K562 (cell line): ENCODE measurements at regions not wholly inside any gene's neighbourhood (a gene's known extent, or its start where the extent isn't known, plus 50 kb on each side); places are given as distances from the start of the nearest gene placed in this dataset.

Experiments used
- HNRNPLL ChIP-seq: fragments of 200-400 bp; formaldehyde crosslinking; IDR thresholded peaks from 2 replicates; pipeline ENCODE4 v1.6.1; 2017; ENCODE audit warnings: low read length, low read depth, mild to moderate bottlenecking; ENCODE audit not compliant: poor library complexity, severe bottlenecking
- KAT7 ChIP-seq: sonication (generic); formaldehyde crosslinking; IDR thresholded peaks from 2 replicates; pipeline ENCODE4 v1.8.0; 2022; ENCODE audit warnings: missing genetic modification reagents, mild to moderate bottlenecking, borderline replicate concordance
- NR4A1 ChIP-seq, 2 experiments: fragments of 250-450 bp in 1 of 2; fragments of 450-650 bp in 1 of 2; sonication (Bioruptor Pico) in 1 of 2; IDR thresholded peaks; 2 replicates each; pipeline versions ENCODE4 v1.4.0 to v1.6.1; 2016 to 2020; ENCODE audit warnings: mild to moderate bottlenecking in 2 of 2, missing compliant biosample characterization in 1 of 2, missing genetic modification characterization in 1 of 2, moderate library complexity in 1 of 2
- TF ChIP-seq, protein P1 (sequence below): sonication (generic); formaldehyde crosslinking; IDR thresholded peaks from 2 replicates; pipeline ENCODE4 v1.8.0; 2022; ENCODE audit warnings: missing genetic modification reagents, mild to moderate bottlenecking, moderate library complexity, borderline replicate concordance
- TF ChIP-seq, protein P2 (sequence below): fragments of 450-650 bp; formaldehyde crosslinking; IDR thresholded peaks from 2 replicates; pipeline ENCODE4 v1.4.0; 2022; ENCODE audit warnings: missing genetic modification characterization
- TF ChIP-seq, protein P3 (sequence below): fragments of 450-650 bp; IDR thresholded peaks from 2 replicates; pipeline ENCODE4 v1.6.1; 2016; ENCODE audit warnings: mild to moderate bottlenecking, moderate library complexity

DNA sequence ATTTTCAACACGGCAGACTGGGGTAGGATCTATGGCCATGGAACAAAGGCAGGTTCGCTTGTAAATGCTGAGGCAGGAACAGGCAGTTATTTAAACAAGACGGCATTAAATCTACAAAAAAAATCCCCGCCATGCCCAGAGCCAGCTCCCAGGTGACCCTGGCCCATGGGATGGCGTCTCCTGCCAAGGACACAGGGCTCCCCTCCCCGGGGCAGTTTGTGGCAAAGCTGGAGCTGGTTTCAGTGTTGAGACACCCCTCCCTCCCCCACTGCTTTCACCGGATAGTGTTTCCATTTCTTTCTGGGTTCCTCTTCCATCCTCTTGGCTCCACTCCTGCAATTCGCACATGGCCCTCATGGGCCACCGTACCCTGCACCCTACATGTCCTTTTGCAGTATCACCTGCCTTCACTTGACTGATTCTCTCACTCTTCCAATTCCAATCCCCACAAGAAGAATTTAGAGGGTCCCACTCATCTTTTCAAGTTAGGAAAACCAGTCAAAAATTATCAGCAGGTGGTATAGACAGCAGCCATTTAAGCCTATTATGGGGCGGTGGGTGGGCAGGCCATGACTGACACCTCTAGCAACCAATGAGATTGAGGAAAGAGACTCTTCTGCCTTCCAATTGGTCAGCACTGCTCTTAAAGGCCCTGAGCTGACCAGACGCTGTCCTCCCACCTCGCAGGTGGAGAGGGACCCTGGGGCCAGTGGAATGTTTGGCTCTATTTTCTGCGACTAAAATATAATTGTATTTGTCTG lies 52.0 kb downstream of the OLIG1 start (continued):
- TF ChIP-seq, protein P1, sequence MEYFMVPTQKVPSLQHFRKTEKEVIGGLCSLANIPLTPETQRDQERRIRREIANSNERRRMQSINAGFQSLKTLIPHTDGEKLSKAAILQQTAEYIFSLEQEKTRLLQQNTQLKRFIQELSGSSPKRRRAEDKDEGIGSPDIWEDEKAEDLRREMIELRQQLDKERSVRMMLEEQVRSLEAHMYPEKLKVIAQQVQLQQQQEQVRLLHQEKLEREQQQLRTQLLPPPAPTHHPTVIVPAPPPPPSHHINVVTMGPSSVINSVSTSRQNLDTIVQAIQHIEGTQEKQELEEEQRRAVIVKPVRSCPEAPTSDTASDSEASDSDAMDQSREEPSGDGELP (CRISPR knock-in tag) = no peak
- TF ChIP-seq, protein P2, sequence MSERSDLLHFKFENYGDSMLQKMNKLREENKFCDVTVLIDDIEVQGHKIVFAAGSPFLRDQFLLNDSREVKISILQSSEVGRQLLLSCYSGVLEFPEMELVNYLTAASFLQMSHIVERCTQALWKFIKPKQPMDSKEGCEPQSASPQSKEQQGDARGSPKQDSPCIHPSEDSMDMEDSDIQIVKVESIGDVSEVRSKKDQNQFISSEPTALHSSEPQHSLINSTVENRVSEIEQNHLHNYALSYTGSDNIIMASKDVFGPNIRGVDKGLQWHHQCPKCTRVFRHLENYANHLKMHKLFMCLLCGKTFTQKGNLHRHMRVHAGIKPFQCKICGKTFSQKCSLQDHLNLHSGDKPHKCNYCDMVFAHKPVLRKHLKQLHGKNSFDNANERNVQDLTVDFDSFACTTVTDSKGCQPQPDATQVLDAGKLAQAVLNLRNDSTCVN (CRISPR knock-in tag) = no peak
- TF ChIP-seq NR4A1 (CRISPR knock-in tag; IDR thresholded peaks at IDR 0.05) = no peak
- TF ChIP-seq NR4A1 (tag; IDR thresholded peaks at IDR 0.05) = peak; percentile 31; the same call in 1 of the 2 replicates
- TF ChIP-seq, protein P3, sequence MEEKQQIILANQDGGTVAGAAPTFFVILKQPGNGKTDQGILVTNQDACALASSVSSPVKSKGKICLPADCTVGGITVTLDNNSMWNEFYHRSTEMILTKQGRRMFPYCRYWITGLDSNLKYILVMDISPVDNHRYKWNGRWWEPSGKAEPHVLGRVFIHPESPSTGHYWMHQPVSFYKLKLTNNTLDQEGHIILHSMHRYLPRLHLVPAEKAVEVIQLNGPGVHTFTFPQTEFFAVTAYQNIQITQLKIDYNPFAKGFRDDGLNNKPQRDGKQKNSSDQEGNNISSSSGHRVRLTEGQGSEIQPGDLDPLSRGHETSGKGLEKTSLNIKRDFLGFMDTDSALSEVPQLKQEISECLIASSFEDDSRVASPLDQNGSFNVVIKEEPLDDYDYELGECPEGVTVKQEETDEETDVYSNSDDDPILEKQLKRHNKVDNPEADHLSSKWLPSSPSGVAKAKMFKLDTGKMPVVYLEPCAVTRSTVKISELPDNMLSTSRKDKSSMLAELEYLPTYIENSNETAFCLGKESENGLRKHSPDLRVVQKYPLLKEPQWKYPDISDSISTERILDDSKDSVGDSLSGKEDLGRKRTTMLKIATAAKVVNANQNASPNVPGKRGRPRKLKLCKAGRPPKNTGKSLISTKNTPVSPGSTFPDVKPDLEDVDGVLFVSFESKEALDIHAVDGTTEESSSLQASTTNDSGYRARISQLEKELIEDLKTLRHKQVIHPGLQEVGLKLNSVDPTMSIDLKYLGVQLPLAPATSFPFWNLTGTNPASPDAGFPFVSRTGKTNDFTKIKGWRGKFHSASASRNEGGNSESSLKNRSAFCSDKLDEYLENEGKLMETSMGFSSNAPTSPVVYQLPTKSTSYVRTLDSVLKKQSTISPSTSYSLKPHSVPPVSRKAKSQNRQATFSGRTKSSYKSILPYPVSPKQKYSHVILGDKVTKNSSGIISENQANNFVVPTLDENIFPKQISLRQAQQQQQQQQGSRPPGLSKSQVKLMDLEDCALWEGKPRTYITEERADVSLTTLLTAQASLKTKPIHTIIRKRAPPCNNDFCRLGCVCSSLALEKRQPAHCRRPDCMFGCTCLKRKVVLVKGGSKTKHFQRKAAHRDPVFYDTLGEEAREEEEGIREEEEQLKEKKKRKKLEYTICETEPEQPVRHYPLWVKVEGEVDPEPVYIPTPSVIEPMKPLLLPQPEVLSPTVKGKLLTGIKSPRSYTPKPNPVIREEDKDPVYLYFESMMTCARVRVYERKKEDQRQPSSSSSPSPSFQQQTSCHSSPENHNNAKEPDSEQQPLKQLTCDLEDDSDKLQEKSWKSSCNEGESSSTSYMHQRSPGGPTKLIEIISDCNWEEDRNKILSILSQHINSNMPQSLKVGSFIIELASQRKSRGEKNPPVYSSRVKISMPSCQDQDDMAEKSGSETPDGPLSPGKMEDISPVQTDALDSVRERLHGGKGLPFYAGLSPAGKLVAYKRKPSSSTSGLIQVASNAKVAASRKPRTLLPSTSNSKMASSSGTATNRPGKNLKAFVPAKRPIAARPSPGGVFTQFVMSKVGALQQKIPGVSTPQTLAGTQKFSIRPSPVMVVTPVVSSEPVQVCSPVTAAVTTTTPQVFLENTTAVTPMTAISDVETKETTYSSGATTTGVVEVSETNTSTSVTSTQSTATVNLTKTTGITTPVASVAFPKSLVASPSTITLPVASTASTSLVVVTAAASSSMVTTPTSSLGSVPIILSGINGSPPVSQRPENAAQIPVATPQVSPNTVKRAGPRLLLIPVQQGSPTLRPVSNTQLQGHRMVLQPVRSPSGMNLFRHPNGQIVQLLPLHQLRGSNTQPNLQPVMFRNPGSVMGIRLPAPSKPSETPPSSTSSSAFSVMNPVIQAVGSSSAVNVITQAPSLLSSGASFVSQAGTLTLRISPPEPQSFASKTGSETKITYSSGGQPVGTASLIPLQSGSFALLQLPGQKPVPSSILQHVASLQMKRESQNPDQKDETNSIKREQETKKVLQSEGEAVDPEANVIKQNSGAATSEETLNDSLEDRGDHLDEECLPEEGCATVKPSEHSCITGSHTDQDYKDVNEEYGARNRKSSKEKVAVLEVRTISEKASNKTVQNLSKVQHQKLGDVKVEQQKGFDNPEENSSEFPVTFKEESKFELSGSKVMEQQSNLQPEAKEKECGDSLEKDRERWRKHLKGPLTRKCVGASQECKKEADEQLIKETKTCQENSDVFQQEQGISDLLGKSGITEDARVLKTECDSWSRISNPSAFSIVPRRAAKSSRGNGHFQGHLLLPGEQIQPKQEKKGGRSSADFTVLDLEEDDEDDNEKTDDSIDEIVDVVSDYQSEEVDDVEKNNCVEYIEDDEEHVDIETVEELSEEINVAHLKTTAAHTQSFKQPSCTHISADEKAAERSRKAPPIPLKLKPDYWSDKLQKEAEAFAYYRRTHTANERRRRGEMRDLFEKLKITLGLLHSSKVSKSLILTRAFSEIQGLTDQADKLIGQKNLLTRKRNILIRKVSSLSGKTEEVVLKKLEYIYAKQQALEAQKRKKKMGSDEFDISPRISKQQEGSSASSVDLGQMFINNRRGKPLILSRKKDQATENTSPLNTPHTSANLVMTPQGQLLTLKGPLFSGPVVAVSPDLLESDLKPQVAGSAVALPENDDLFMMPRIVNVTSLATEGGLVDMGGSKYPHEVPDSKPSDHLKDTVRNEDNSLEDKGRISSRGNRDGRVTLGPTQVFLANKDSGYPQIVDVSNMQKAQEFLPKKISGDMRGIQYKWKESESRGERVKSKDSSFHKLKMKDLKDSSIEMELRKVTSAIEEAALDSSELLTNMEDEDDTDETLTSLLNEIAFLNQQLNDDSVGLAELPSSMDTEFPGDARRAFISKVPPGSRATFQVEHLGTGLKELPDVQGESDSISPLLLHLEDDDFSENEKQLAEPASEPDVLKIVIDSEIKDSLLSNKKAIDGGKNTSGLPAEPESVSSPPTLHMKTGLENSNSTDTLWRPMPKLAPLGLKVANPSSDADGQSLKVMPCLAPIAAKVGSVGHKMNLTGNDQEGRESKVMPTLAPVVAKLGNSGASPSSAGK = peak; percentile 40; the same call in 1 of the 2 replicates
- TF ChIP-seq KAT7 = no peak
- no peak for TF ChIP-seq HNRNPLL
